Inferior parietal cortex (tissue), 1 donor: ENCODE measurements at regions not wholly inside any gene's neighbourhood (a gene's known extent, or its start where the extent isn't known, plus 50 kb on each side); places are given as distances from the start of the nearest gene placed in this dataset.

Experiments used
- DNase-seq: peaks from one replicate; pipeline ENCODE4 v3.0.0-alpha.2; 2016; ENCODE audit errors: extremely low spot score

GRCh38 chr4:188821500-188821899 is 682.3 kb downstream of the TRIML1 start:
- DNase-seq = no peak

DNA sequence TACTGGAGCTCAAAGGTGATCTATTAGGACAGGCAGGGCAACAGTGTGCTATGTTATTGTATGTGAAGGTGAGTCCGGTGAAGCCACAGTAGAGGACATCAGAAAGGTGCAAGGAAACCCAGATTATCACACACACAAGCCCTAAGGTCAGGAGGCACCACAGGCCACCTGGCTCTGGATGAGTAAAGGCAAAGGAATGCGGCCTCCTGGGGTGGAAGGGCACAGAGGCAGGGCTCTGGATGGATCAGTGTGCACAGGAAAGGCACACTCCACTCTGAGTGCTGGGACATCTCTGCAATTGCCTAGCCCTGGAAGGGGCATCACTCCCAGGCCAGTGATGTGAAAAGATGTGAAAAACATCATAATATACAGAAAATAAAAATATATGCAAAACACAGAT is 683.5 kb downstream of the TRIML1 start:
- DNase-seq = no peak

GRCh38 chr4:188824553-188824952 is 685.3 kb downstream of the TRIML1 start:
- DNase-seq = no peak

DNA sequence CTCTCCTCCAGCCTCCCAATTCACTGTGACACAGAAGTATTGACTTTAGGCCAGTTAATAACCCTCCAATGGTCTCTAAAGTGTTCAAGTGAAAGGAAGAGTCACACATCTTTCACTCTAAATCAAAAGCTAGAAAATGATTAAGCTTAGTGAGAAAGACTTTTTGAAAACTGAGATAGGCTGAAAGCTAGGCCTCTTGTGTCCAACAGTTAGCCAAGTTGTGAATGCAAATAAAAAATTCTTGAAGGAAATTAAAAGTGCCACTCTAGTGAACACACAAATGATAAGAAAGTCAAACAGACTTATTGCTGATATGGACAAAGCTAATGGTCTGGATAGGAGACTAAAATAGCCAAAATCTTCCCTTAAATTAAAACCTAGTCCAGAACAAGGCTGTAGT is 687.2 kb downstream of the TRIML1 start:
- DNase-seq = no peak

DNA sequence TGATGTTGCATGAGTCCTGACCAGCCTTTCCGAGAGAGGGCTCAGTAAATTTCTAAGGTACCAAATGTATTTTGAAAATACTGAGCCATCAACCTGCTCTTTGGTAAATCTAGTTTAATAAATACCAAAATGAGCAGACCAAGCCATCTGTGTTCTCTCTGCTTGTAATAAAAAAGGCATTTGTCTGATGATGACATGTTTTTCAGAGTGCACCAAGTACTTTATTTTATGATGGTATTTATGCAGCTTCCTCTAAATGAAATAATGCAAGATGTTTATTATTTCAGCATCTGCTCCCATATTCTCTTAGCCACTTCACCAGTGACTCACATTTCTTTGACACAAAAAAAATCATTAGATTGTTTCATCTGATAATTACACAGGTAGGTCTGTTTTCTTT is 700.5 kb downstream of the TRIML1 start:
- DNase-seq = no peak

GRCh38 chr4:188841523-188841922 is 702.3 kb downstream of the TRIML1 start:
- no peak for DNase-seq

- no peak for DNase-seq
Measured at GRCh38 chr4:188854436-188854835, 715.2 kb downstream of the TRIML1 start.

GRCh38 chr4:188858696-188859095 is 719.5 kb downstream of the TRIML1 start:
- DNase-seq = no peak

DNA sequence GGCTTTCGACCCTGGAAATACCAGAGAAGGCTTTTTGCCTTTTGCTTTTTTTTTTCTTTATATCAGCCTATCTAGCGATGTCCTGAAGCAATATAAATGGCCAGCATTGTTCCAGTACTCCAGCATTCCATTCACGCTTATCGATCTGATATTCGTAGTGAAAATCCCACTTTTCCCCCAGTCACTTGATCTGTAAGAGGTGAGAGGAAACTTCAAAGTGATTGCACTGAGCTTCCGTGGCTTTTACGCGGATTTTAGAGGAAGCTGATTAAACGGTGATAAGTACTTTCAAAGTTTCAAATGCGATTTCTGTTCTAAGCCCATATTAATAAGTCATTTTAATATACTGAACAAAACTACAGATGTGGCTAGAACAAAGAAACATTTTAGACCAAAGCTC is 725.5 kb downstream of the TRIML1 start:
- no peak for DNase-seq

- no peak for DNase-seq
Measured at GRCh38 chr4:188867796-188868195, 728.6 kb downstream of the TRIML1 start.

GRCh38 chr4:188869581-188869980 is 730.3 kb downstream of the TRIML1 start:
- no peak for DNase-seq

- no peak for DNase-seq
Measured at GRCh38 chr4:188872809-188873208, 733.6 kb downstream of the TRIML1 start.

- no peak for DNase-seq
Measured at GRCh38 chr4:188876881-188877280, 737.6 kb downstream of the TRIML1 start.

DNA sequence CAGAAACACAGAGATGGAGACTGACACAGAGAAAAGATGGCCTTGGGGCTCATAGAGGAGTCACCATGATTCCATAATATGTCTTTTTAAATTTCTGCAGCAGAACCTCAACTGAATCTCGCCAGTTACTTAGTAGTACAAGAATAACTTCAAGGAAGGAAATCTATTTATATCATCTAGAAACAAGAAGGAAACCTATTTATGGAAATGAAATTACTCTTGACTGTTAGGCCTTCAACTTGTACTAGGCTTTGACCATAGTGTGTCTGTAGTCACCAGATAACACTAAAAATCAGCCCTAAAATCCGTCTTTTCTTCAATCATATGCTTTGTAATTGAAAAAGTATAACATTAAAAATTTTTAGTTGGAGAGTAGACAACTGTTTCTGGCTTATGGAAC is 740.4 kb downstream of the TRIML1 start:
- DNase-seq = no peak

- DNase-seq = no peak
Measured at GRCh38 chr4:188887905-188888304, 748.7 kb downstream of the TRIML1 start.

GRCh38 chr4:188892837-188893236 is 753.6 kb downstream of the TRIML1 start:
- DNase-seq = no peak

GRCh38 chr4:188903986-188904385 is 764.7 kb downstream of the TRIML1 start:
- DNase-seq = no peak

DNA sequence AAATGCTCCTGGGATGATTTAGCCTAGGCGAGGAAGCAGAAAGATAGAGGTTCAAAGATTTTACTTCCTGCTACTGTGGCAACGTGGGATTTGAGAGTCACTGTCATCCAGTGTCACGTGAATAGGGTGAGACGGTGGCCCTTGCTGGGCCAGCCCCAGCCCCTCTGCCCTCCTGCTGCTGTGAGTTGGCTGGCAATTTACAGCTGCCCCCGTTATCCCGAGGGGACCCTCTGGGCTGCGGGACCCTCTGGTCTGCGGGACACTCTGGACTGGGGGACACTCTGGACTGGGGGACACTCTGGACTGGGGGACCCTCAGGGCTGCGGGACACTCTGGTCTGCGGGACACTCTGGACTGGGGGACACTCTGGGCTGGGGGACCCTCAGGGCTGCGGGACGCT is 765.4 kb downstream of the TRIML1 start:
- no peak for DNase-seq

DNA sequence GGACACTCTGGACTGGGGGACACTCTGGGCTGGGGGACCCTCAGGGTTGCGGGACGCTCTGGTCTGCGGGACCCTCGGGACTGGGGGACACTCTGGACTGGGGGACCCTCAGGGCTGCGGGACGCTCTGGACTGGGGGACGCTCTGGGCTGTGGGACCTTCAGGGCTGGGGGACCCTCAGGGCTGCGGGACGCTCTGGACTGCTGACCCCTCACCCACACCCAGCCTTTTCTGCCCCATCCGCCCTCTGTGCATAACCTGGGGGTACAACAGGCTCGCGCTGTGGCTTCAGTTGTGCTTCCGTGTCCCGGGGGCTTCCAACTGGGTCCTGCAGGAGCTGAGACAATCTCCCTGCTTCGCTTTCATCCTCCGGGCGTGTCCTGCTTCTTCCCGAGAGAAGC is 766.0 kb downstream of the TRIML1 start:
- DNase-seq = no peak

DNA sequence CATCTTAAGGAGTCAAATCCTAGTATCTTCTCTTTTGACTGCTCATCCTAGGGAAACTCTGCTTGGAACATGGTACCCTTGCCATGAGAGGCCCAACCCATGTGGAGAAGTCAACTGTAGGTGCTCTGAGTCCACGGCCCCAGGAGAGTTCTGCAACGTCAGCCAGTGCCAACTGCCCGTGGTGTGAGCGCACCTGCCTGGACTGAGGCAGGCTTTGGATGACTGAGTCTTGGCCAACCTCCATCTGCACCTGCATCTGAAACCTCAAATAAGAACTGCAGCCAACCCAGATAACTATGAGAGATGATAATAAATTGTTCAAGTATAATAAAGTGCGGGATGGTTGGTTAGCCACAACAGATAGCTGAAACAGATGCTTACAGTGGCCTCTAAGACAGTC is 772.0 kb downstream of the TRIML1 start:
- no peak for DNase-seq

DNA sequence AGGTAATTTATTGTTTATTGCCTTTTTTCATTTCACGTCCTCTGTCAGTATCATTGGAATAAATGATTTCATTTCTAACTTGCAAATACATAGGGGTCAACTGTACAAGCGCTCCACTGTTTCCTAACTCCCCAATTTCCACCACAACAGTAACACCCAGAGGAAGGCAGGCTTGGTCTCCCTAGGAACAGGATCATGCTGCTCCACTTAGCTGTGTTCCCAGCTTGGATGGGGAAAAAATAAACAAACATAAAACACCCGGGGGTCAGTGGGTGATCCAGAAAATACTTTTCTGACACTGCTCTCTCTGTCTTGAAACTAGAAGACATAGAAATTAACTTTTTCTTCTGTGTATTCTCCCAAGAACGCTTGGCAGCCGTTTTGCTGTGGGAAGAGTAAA is 772.5 kb downstream of the TRIML1 start:
- DNase-seq = no peak

DNA sequence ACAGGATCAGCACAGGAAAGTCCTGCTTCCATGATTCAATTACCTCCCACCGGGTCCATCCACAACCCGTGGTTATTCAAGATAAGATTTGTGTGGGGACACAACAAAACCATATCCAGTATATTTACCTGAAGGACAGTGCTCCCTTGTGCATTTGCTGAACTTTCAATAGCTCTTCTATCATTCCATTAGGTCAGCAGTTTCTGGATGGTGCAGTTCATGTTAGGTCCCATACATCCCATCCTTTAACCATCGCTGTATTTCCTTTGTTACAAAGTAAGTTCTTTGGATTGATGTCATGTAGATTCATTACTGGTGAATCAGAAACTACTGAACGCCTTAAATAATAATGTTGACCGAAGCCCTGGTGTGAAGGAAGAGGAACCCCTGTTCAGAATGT is 775.9 kb downstream of the TRIML1 start:
- no peak for DNase-seq

DNA sequence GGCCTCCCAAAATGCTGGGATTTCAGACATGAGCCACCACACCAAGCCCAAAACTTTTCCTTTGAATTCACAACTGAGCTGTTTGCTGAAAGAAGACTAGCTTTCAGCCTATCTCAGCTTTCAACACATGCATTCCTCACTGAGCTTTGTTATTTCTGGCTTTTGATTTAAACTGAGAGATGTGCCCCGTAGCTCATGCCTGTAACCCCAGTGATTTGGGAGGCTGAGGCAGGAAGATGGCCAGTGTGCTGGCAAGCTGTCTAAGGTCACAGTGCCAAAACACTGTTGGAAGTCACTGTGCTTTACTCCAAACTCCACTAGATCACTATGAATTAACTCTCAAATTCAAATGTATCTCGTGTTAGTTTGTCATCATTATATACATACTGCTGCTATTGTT is 779.5 kb downstream of the TRIML1 start:
- DNase-seq = no peak

- no peak for DNase-seq
Measured at GRCh38 chr4:188930822-188931221, 791.6 kb downstream of the TRIML1 start.
